ENCODE measurements at regions not wholly inside any gene's neighbourhood (a gene's known extent, or its start where the extent isn't known, plus 50 kb on each side); places are given as distances from the start of the nearest gene placed in this dataset.

- DNase-seq = no peak
These were observed 720.1 kb downstream of the GBE1 start for GRCh38 chr3:81041331-81041730.

- DNase-seq = no peak
These were observed 721.3 kb downstream of the GBE1 start for GRCh38 chr3:81040107-81040506.

GRCh38 chr3:81033684-81034083, 727.8 kb downstream of the GBE1 start:
- no peak for DNase-seq

GRCh38 chr3:81033185-81033584, 728.3 kb downstream of the GBE1 start:
- no peak for DNase-seq

GRCh38 chr3:81029861-81030260, 731.6 kb downstream of the GBE1 start:
- no peak for DNase-seq

- no peak for DNase-seq
These were observed 734.1 kb downstream of the GBE1 start for GRCh38 chr3:81027344-81027743.

GRCh38 chr3:81024560-81024959, 736.9 kb downstream of the GBE1 start:
- DNase-seq = no peak

- no peak for DNase-seq
These were observed 739.1 kb downstream of the GBE1 start for GRCh38 chr3:81022339-81022738.

- no peak for DNase-seq
These were observed 748.1 kb downstream of the GBE1 start for GRCh38 chr3:81013360-81013759.

- no peak for DNase-seq
These were observed 755.5 kb downstream of the GBE1 start for GRCh38 chr3:81005992-81006391.

GRCh38 chr3:81003817-81004216, 757.6 kb downstream of the GBE1 start:
- no peak for DNase-seq

GRCh38 chr3:81003008-81003645, 758.3 kb downstream of the GBE1 start:
- no peak for DNase-seq

GRCh38 chr3:80999481-80999880, 762.0 kb downstream of the GBE1 start:
- no peak for DNase-seq

GRCh38 chr3:80998022-80998421, 763.4 kb downstream of the GBE1 start:
- DNase-seq = no peak

- DNase-seq = no peak
These were observed 763.8 kb downstream of the GBE1 start for GRCh38 chr3:80997622-80998021.

- no peak for DNase-seq
These were observed 766.7 kb downstream of the GBE1 start for GRCh38 chr3:80994767-80995166.

GRCh38 chr3:80994085-80994665, 767.3 kb downstream of the GBE1 start:
- DNase-seq = no peak

- no peak for DNase-seq
These were observed 768.1 kb downstream of the GBE1 start for GRCh38 chr3:80993241-80993945.

GRCh38 chr3:80983753-80984152, 777.7 kb downstream of the GBE1 start:
- no peak for DNase-seq

- DNase-seq = no peak
These were observed 783.1 kb downstream of the GBE1 start for GRCh38 chr3:80978216-80978969.

GRCh38 chr3:80970292-80970691, 791.2 kb downstream of the GBE1 start:
- DNase-seq = no peak

GRCh38 chr3:80929576-80929975, 831.9 kb downstream of the GBE1 start:
- DNase-seq = no peak

GRCh38 chr3:80914854-80915253, 846.6 kb downstream of the GBE1 start:
- DNase-seq = no peak

GRCh38 chr3:80898211-80898610, 863.2 kb downstream of the GBE1 start:
- DNase-seq = no peak

All from stimulated activated CD4-positive, alpha-beta T cell treated with anti-CD3 and anti-CD28 coated beads, Interleukin-2, amount 100 ng/mL, for 24 hours (primary cell).